GM06990 (cell line): ENCODE measurements at regions not wholly inside any gene's neighbourhood (a gene's known extent, or its start where the extent isn't known, plus 50 kb on each side); places are given as distances from the start of the nearest gene placed in this dataset.

ENCODE experiments used
- DNase-seq: peaks from one replicate; pipeline ENCODE4 v3.0.0-alpha.2; 2011; ENCODE audit not compliant: insufficient read length; ENCODE audit errors: extremely low read depth
- H3K27me3 ChIP-seq: replicated peaks from 2 replicates; pipeline ENCODE4 v1.6.0; 2011; ENCODE audit warnings: low read length; ENCODE audit not compliant: control insufficient read depth, insufficient read depth
- H3K36me3 ChIP-seq: 2 replicates; pipeline ENCODE4 v1.5.1; 2011; ENCODE audit warnings: low read length; ENCODE audit not compliant: control insufficient read depth, insufficient read depth
- H3K4me3 ChIP-seq: replicated peaks from 2 replicates; pipeline ENCODE4 v1.5.1; 2011; ENCODE audit warnings: low read depth, mild to moderate bottlenecking, control low read depth, low read length
- CTCF ChIP-seq: IDR thresholded peaks from 2 replicates; pipeline ENCODE4 v1.5.1; 2011; ENCODE audit warnings: low read length, control low read depth, mild to moderate bottlenecking, inconsistent platforms; ENCODE audit not compliant: insufficient read depth, poor library complexity, severe bottlenecking

GRCh38 chr2:235142601-235143000 is 190.8 kb downstream of the SH3BP4 start:
- no peak for DNase-seq
- no peaks in the 10 kb centered on the region; the same call in 1 of the 2 replicates for H3K27me3 ChIP-seq
- H3K36me3 ChIP-seq = no peaks in the 10 kb centered on the region
- no peak overlapping the region for H3K4me3 ChIP-seq
- no peak for TF ChIP-seq CTCF

GRCh38 chr2:235143789-235144188 is 192.0 kb downstream of the SH3BP4 start:
- DNase-seq = no peak
- Histone ChIP-seq H3K27me3 (no peaks in the 10 kb centered on the region; the same call in 1 of the 2 replicates), H3K36me3 (no peaks in the 10 kb centered on the region), H3K4me3 (no peak overlapping the region)
- TF ChIP-seq CTCF = no peak

GRCh38 chr2:235144291-235144690 is 192.5 kb downstream of the SH3BP4 start:
- no peak for DNase-seq
- Histone ChIP-seq H3K4me3 (no peak overlapping the region), H3K27me3 (no peaks in the 10 kb centered on the region; the same call in 1 of the 2 replicates), H3K36me3 (no peaks in the 10 kb centered on the region)
- no peak for TF ChIP-seq CTCF

- H3K27me3 ChIP-seq = no peaks in the 10 kb centered on the region; the same call in 1 of the 2 replicates
- no peak for TF ChIP-seq CTCF
- DNase-seq = no peak
- no peaks in the 10 kb centered on the region for H3K36me3 ChIP-seq
- H3K4me3 ChIP-seq = no peak overlapping the region
These were observed 194.4 kb downstream of the SH3BP4 start for GRCh38 chr2:235146206-235146605.

- no peak for DNase-seq
- no peaks in the 10 kb centered on the region; the same call in 1 of the 2 replicates for H3K27me3 ChIP-seq
- TF ChIP-seq CTCF = no peak
These were observed 195.2 kb downstream of the SH3BP4 start for GRCh38 chr2:235146871-235147565.

More at GRCh38 chr2:235146871-235147565, 195.2 kb downstream of the SH3BP4 start:
- H3K4me3 ChIP-seq = no peak overlapping the region
- no peaks in the 10 kb centered on the region for H3K36me3 ChIP-seq
